SKM-1 treated with dmso at 0.1 percent for 144 hours (cell line): ENCODE measurements at regions not wholly inside any gene's neighbourhood (a gene's known extent, or its start where the extent isn't known, plus 50 kb on each side); places are given as distances from the start of the nearest gene placed in this dataset.
"Not testable (repeated sequence)": the region's sequence is repeated elsewhere in the genome, so short reads cannot be mapped to it uniquely, and the experiment has no call there.

ENCODE experiments used
- DNase-seq: peaks from one replicate; lab custom pipeline; 2025; ENCODE audit not compliant: unreplicated experiment; lab: John Stamatoyannopoulos, UW

- no peak for DNase-seq
Observed at GRCh38 chr1:22331618-22332423, 119.8 kb upstream of the ZBTB40 start.

- no peak for DNase-seq
Observed at GRCh38 chr1:22332424-22332717, 119.3 kb upstream of the ZBTB40 start.

- no peak for DNase-seq
Observed at GRCh38 chr1:22332795-22333499, 118.7 kb upstream of the ZBTB40 start.

- DNase-seq, result no peak
Observed at GRCh38 chr1:22333516-22334121, 118.0 kb upstream of the ZBTB40 start.

GRCh38 chr1:22334860-22335550 lies 116.6 kb upstream of the ZBTB40 start:
- no peak for DNase-seq

GRCh38 chr1:22336274-22336673 lies 115.4 kb upstream of the ZBTB40 start:
- not testable (repeated sequence) for DNase-seq

- DNase-seq, result not testable (repeated sequence)
Observed at GRCh38 chr1:22336696-22337545, 114.7 kb upstream of the ZBTB40 start.

GRCh38 chr1:22338071-22338765 lies 113.4 kb upstream of the ZBTB40 start:
- no peak for DNase-seq

GRCh38 chr1:22339237-22339636 lies 112.4 kb upstream of the ZBTB40 start:
- no peak for DNase-seq

GRCh38 chr1:22340066-22340465 lies 111.6 kb upstream of the ZBTB40 start:
- no peak for DNase-seq

- DNase-seq, result no peak
Observed at GRCh38 chr1:22340873-22341272, 110.8 kb upstream of the ZBTB40 start.

GRCh38 chr1:22341791-22342605 lies 109.7 kb upstream of the ZBTB40 start:
- DNase-seq, result no peak

- DNase-seq, result no peak
Observed at GRCh38 chr1:22342734-22343191, 108.9 kb upstream of the ZBTB40 start.

GRCh38 chr1:22343456-22344328 lies 108.0 kb upstream of the ZBTB40 start:
- no peak for DNase-seq

GRCh38 chr1:22344329-22344630 lies 107.4 kb upstream of the ZBTB40 start:
- DNase-seq, result no peak

GRCh38 chr1:22344851-22345560 lies 106.6 kb upstream of the ZBTB40 start:
- no peak for DNase-seq

- no peak for DNase-seq
Observed at GRCh38 chr1:22347854-22348760, 103.5 kb upstream of the ZBTB40 start.
